ENCODE measurements at regions not wholly inside any gene's neighbourhood (a gene's known extent, or its start where the extent isn't known, plus 50 kb on each side); places are given as distances from the start of the nearest gene placed in this dataset.
A peak's percentile ranks its signal among the peaks of the same experiment; 100 is the strongest.

GRCh38 chr1:234988155-234988517 is 140.5 kb downstream of the TOMM20 start:
- DNase-seq, result no peak

GRCh38 chr1:234987415-234988154 is 141.1 kb downstream of the TOMM20 start:
- peak; percentile 77 for DNase-seq

GRCh38 chr1:234986750-234987414 is 141.8 kb downstream of the TOMM20 start:
- peak; percentile 49 for DNase-seq

- DNase-seq, result no peak
Observed at GRCh38 chr1:234985516-234986294, 142.9 kb downstream of the TOMM20 start.

- no peak for DNase-seq
Observed at GRCh38 chr1:234985007-234985370, 143.6 kb downstream of the TOMM20 start.

- no peak for DNase-seq
Observed at GRCh38 chr1:234983564-234984238, 144.9 kb downstream of the TOMM20 start.

GRCh38 chr1:234981758-234982157 is 146.9 kb downstream of the TOMM20 start:
- no peak for DNase-seq

- peak; percentile 85 for DNase-seq
Observed at GRCh38 chr1:234980645-234981396, 147.8 kb downstream of the TOMM20 start.

- DNase-seq, result no peak
Observed at GRCh38 chr1:234980291-234980644, 148.4 kb downstream of the TOMM20 start.

- DNase-seq, result no peak
Observed at GRCh38 chr1:234979296-234980279, 149.0 kb downstream of the TOMM20 start.

- no peak for DNase-seq
Observed at GRCh38 chr1:234978397-234979295, 150.0 kb downstream of the TOMM20 start.

GRCh38 chr1:234977875-234978396 is 150.7 kb downstream of the TOMM20 start:
- no peak for DNase-seq

- no peak for DNase-seq
Observed at GRCh38 chr1:234976861-234977680, 151.6 kb downstream of the TOMM20 start.

GRCh38 chr1:234975941-234976860 is 152.4 kb downstream of the TOMM20 start:
- no peak for DNase-seq

- no peak for DNase-seq
Observed at GRCh38 chr1:234975122-234975940, 153.3 kb downstream of the TOMM20 start.

- DNase-seq, result no peak
Observed at GRCh38 chr1:234973426-234974250, 155.0 kb downstream of the TOMM20 start.
